ENCODE measurements at regions not wholly inside any gene's neighbourhood (a gene's known extent, or its start where the extent isn't known, plus 50 kb on each side); places are given as distances from the start of the nearest gene placed in this dataset.

- DNase-seq, result no peak
- H3K4me1 Mint-ChIP-seq (ENCODE audit: low read depth), result peaks cover 7% of the 10 kb centered on the region
- no peak overlapping the region for H3K4me3 Mint-ChIP-seq
- H3K27ac Mint-ChIP-seq, result no peak overlapping the region
- ChIA-PET CTCF (no interaction called here), POLR2A (no interaction called here)
- no peaks in the 10 kb centered on the region for H3K27me3 Mint-ChIP-seq (ENCODE audit: low read depth)
- peaks cover 21% of the 10 kb centered on the region for H3K36me3 Mint-ChIP-seq (ENCODE audit: low read depth)
- no peak for ATAC-seq
- no peaks in the 10 kb centered on the region for H3K9me3 Mint-ChIP-seq (ENCODE audit: insufficient read depth)
These were observed 52.4 kb downstream of the ATOSA start for GRCh38 chr15:52626671-52627369.

GRCh38 chr15:52624262-52624661 lies 54.9 kb downstream of the ATOSA start:
- ChIA-PET POLR2A (no interaction called here), CTCF (interaction anchor here (0.6 kb wide), 1 partner anchor 33 kb away, joined by 3 read pairs; no protein-coding TSS in a partner anchor)
- ATAC-seq (no peak), DNase-seq (no peak)
- Mint-ChIP-seq H3K27me3 (ENCODE audit: low read depth) (no peaks in the 10 kb centered on the region), H3K4me3 (no peak overlapping the region), H3K36me3 (ENCODE audit: low read depth) (peaks cover 20% of the 10 kb centered on the region), H3K4me1 (ENCODE audit: low read depth) (peaks cover 8% of the 10 kb centered on the region), H3K9me3 (ENCODE audit: insufficient read depth) (no peaks in the 10 kb centered on the region), H3K27ac (no peak overlapping the region)

- no peak for DNase-seq
- ChIA-PET CTCF (no interaction called here), POLR2A (interaction anchor here (0.7 kb wide), 1 partner anchor 29 kb away, joined by 3 read pairs; no protein-coding TSS in a partner anchor)
- no peak overlapping the region for H3K27ac Mint-ChIP-seq
- H3K4me1 Mint-ChIP-seq (ENCODE audit: low read depth), result peaks cover 8% of the 10 kb centered on the region
- H3K36me3 Mint-ChIP-seq (ENCODE audit: low read depth), result peaks cover 22% of the 10 kb centered on the region
- H3K9me3 Mint-ChIP-seq (ENCODE audit: insufficient read depth), result no peaks in the 10 kb centered on the region
- no peak overlapping the region for H3K4me3 Mint-ChIP-seq
- H3K27me3 Mint-ChIP-seq (ENCODE audit: low read depth), result no peaks in the 10 kb centered on the region
- ATAC-seq, result no peak
These were observed 54.0 kb upstream of the ARPP19 start for GRCh38 chr15:52622791-52623190.

- ChIA-PET CTCF (no interaction called here), POLR2A (no interaction called here)
- ATAC-seq (no peak), DNase-seq (no peak)
- no peak overlapping the region for H3K27ac Mint-ChIP-seq
- H3K4me1 Mint-ChIP-seq (ENCODE audit: low read depth), result peaks cover 8% of the 10 kb centered on the region
- H3K4me3 Mint-ChIP-seq, result no peak overlapping the region
- no peaks in the 10 kb centered on the region for H3K27me3 Mint-ChIP-seq (ENCODE audit: low read depth)
- peaks cover 22% of the 10 kb centered on the region for H3K36me3 Mint-ChIP-seq (ENCODE audit: low read depth)
- no peaks in the 10 kb centered on the region for H3K9me3 Mint-ChIP-seq (ENCODE audit: insufficient read depth)
These were observed 51.7 kb upstream of the ARPP19 start for GRCh38 chr15:52620496-52620895.
